Natural killer cell (primary cell): ENCODE measurements at regions not wholly inside any gene's neighbourhood (a gene's known extent, or its start where the extent isn't known, plus 50 kb on each side); places are given as distances from the start of the nearest gene placed in this dataset.

Experiments
- ATAC-seq, 3 donors: fragments of 150-1000 bp in 2 of 3; fragments of 200-7000 bp in 1 of 3; cut with Tn5 transposase; 1 replicate in 1 of 3; 2 replicates in 2 of 3; pipeline ENCODE4 v1.10.0; 2021; ENCODE audit warnings: mild to moderate bottlenecking in 2 of 3, moderate library complexity in 2 of 3
- DNase-seq, 2 donors: peaks; one replicate each; pipeline versions ENCODE4 v3.0.0 to v3.0.0-alpha.2; 2013 to 2021; ENCODE audit warnings: mixed read lengths in 1 of 2
- H3K27ac ChIP-seq: one replicate; pipeline ENCODE4 v1.5.1; 2013; ENCODE audit warnings: mild to moderate bottlenecking, low read length
- H3K27me3 ChIP-seq: one replicate; pipeline ENCODE4 v1.6.1; 2013; ENCODE audit warnings: low read length; ENCODE audit not compliant: control insufficient read depth, insufficient read depth
- H3K36me3 ChIP-seq: one replicate; pipeline ENCODE4 v1.6.1; 2013; ENCODE audit warnings: low read length; ENCODE audit not compliant: control insufficient read depth, insufficient read depth
- H3K4me1 ChIP-seq: one replicate; pipeline ENCODE4 v1.6.1; 2013; ENCODE audit warnings: low read length; ENCODE audit not compliant: control insufficient read depth, insufficient read depth
- H3K4me3 ChIP-seq: one replicate; pipeline ENCODE4 v1.5.1; 2013; ENCODE audit warnings: low read length
- H3K9me3 ChIP-seq: one replicate; pipeline ENCODE4 v1.6.1; 2013; ENCODE audit warnings: low read length; ENCODE audit not compliant: control insufficient read depth, insufficient read depth
- H3K27ac Mint-ChIP-seq, 2 donors: one replicate each; pipeline ENCODE4 v1.8.0; 2022; ENCODE audit warnings: mild to moderate bottlenecking in 2 of 2, mixed read lengths in 2 of 2, moderate library complexity in 1 of 2
- H3K27me3 Mint-ChIP-seq, 2 donors: one replicate each; pipeline ENCODE4 v1.8.0; 2022; ENCODE audit warnings: low read depth in 2 of 2, mixed read lengths in 2 of 2
- H3K36me3 Mint-ChIP-seq: one replicate; pipeline ENCODE4 v1.8.0; 2022; ENCODE audit warnings: mixed read lengths
- H3K4me1 Mint-ChIP-seq, 2 donors: one replicate each; pipeline ENCODE4 v1.8.0; 2022; ENCODE audit warnings: mixed read lengths in 2 of 2
- H3K4me3 Mint-ChIP-seq: one replicate; pipeline ENCODE4 v1.8.0; 2022; ENCODE audit warnings: mild to moderate bottlenecking, moderate library complexity, mixed read lengths
- H3K9me3 Mint-ChIP-seq, 2 donors: one replicate each; pipeline ENCODE4 v1.8.0; 2022; ENCODE audit warnings: mixed read lengths in 2 of 2
- CTCF ChIP-seq: fragments of 200-600 bp; IDR thresholded peaks from one replicate; pipeline ENCODE4 v1.8.0; 2022; ENCODE audit warnings: antibody characterized with exemption
- WGBS: methylation state at CpG from one replicate; pipeline ENCODE4 v1.1.7; 2013; ENCODE audit warnings: missing lambda C conversion rate; ENCODE audit not compliant: insufficient coverage; 5-methylcytosine and 5-hydroxymethylcytosine counted together
- intact Hi-C: fragments of 100-400 bp; cut with micrococcal nuclease; formaldehyde crosslinking; loops from one replicate; pipeline ENCODE4 v1.14.2; 2022

GRCh38 chr2:168363347-168364092, 92.6 kb upstream of the CERS6 start:
- intact Hi-C loops = no loop called here
- TF ChIP-seq CTCF = no peak
- Mint-ChIP-seq H3K4me3 (no peak overlapping the region), H3K36me3 (peaks cover 9% of the 10 kb centered on the region), H3K27me3 (peaks cover 0 to 8% of the 10 kb centered on the region in 2 donors), H3K4me1 (peaks cover 3 to 7% of the 10 kb centered on the region in 2 donors), H3K27ac (no peak overlapping the region), H3K9me3 (no peaks in the 10 kb centered on the region)
- DNase-seq (no peak), ATAC-seq (no peak)
- Histone ChIP-seq H3K4me3 (no peak overlapping the region), H3K9me3 (no peaks in the 10 kb centered on the region), H3K4me1 (no peaks in the 10 kb centered on the region), H3K27ac (no peak overlapping the region), H3K27me3 (no peaks in the 10 kb centered on the region), H3K36me3 (no peaks in the 10 kb centered on the region)
- WGBS = 93% methylated on average over 4 of the region's 4 CpGs

- no peaks in the 10 kb centered on the region for H3K9me3 ChIP-seq
- no peaks in the 10 kb centered on the region for H3K36me3 ChIP-seq
- H3K4me3 Mint-ChIP-seq = no peak overlapping the region
- H3K4me1 ChIP-seq = no peaks in the 10 kb centered on the region
- H3K27me3 Mint-ChIP-seq = peaks cover 0 to 8% of the 10 kb centered on the region in 2 donors
- peaks cover 9% of the 10 kb centered on the region for H3K36me3 Mint-ChIP-seq
- H3K9me3 Mint-ChIP-seq = no peaks in the 10 kb centered on the region
- TF ChIP-seq CTCF = no peak
- H3K4me3 ChIP-seq = no peak overlapping the region
- no peaks in the 10 kb centered on the region for H3K4me1 Mint-ChIP-seq
- intact Hi-C loops = no loop called here
- DNase-seq = no peak
- no peak for ATAC-seq
- no peaks in the 10 kb centered on the region for H3K27me3 ChIP-seq
- H3K27ac ChIP-seq = no peak overlapping the region
- H3K27ac Mint-ChIP-seq = no peak overlapping the region
- WGBS = 93% methylated on average over 6 of the region's 6 CpGs
Measured at GRCh38 chr2:168365094-168365621, 90.9 kb upstream of the CERS6 start.

GRCh38 chr2:168369031-168369430, 87.0 kb upstream of the CERS6 start:
- Mint-ChIP-seq H3K36me3 (peaks cover 18% of the 10 kb centered on the region), H3K4me3 (no peak overlapping the region), H3K4me1 (peaks cover 25 to 36% of the 10 kb centered on the region in 2 donors), H3K9me3 (no peaks in the 10 kb centered on the region), H3K27ac (no peak overlapping the region), H3K27me3 (no peaks in the 10 kb centered on the region)
- Histone ChIP-seq H3K27me3 (no peaks in the 10 kb centered on the region), H3K4me1 (peaks cover 12% of the 10 kb centered on the region), H3K27ac (no peak overlapping the region), H3K4me3 (no peak overlapping the region), H3K36me3 (no peaks in the 10 kb centered on the region), H3K9me3 (no peaks in the 10 kb centered on the region)
- DNase-seq = no peak
- TF ChIP-seq CTCF = no peak
- 100% methylated on average over 1 of the region's 2 CpGs for WGBS
- intact Hi-C loops = no loop called here
- ATAC-seq = no peak
